Glomerular visceral epithelial cell (primary cell): ENCODE measurements at regions not wholly inside any gene's neighbourhood (a gene's known extent, or its start where the extent isn't known, plus 50 kb on each side); places are given as distances from the start of the nearest gene placed in this dataset.
"Not testable (repeated sequence)": the region's sequence is repeated elsewhere in the genome, so short reads cannot be mapped to it uniquely, and the experiment has no call there.

Experiments used
- DNase-seq: peaks from one replicate; pipeline ENCODE4 v3.0.0-alpha.2; 2016; ENCODE audit errors: extremely low spot score

DNA sequence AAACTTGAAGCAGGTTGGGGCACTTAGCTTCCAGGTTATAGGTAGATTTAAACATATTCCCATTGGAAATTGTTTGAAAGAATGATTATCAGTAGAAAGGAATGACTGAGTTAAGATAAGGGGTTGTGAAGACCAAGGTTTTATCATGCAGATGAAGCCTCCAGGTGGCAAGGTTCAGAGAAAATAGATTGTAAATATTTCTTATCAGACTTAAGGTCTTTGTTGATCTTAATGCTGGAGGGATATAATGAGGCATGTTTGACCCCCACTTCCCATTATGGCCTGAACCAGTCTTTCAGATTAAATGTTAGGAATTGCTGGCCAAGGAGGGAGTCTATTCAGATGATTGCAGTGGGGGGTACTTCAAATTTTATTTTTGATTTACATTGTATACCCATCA, 1486.5 kb upstream of the PRR20A start:
- no peak for DNase-seq

- not testable (repeated sequence) for DNase-seq
These were observed 1480.5 kb upstream of the PRR20A start for GRCh38 chr13:55660264-55660663.

DNA sequence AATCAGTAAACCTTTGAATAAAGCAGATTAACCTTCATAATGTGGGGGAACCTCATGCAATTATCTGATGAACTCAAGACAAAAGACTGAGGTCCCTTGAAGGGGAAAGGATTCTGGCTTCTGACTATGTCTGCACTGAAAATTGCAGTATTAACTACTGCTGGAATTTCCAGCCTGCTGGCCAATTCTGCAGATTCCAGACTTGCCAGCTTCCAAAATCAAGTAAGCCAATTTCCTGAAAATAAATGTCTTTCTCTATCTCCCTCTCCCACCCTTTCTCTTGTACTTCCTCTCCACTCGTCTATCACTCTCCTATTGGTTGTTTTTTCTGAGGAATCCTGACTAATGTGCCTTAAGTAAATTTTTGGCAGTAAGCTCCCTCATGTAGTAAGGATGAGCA, 1479.9 kb upstream of the PRR20A start:
- no peak for DNase-seq

DNA sequence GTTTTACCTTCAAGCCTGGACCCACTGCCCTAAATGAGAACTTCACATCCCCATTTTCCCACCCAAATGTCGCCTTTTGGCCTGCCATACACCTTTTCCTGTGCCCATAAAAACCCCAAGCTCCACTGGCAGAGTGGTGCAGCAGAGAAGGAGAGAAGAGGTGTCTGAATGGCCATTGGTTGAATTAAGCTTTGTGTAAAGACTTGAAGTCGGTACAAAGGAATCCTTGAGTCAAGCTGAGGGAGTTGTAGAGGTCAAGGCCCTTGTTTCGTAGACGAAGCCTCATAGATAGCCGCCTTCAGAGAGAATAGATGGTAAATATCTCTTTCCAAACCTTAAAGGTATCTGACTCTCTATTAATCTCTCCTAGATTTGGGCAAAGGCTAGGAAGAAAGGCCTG, 1479.2 kb upstream of the PRR20A start:
- no peak for DNase-seq

DNA sequence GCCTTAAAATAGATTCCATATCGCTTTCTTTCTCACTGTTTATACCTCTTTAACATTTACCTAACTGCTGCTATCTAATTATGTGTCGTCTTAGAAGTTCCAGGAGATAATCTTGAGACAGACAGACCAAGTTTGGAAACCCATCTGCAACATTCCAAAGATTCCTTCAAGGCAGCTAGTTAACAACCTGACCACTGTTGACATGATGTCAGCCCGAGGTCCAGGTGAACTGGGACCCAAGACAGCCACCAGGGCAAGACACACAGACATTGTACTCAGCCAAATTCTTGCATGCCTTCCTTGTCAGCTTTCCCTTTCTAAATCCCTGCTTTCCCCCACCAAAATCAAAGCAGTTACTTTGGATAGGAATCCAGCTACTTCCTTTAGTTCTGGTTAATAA, 1476.5 kb upstream of the PRR20A start:
- peak; percentile 12 for DNase-seq

DNA sequence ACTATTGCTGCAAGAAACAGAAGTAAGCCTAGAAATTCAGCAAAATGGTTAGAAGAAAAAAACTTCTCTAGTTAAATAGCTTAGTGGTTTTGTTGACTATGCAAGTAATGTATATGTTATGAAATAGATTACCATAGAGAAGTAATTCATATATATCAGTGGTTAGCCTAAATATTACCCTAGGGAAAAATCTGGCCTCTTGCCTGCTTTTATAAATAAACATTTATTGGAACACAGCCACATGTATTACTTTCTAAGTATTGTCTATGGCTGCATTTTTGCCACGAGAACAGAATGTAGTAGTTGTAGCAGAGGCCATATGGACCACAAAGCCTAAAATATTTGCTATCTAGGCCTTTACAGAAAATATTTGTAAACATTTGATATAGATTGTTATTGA, 1471.7 kb upstream of the PRR20A start:
- DNase-seq, result no peak

- DNase-seq, result no peak
These were observed 1466.8 kb upstream of the PRR20A start for GRCh38 chr13:55673910-55674309.

DNA sequence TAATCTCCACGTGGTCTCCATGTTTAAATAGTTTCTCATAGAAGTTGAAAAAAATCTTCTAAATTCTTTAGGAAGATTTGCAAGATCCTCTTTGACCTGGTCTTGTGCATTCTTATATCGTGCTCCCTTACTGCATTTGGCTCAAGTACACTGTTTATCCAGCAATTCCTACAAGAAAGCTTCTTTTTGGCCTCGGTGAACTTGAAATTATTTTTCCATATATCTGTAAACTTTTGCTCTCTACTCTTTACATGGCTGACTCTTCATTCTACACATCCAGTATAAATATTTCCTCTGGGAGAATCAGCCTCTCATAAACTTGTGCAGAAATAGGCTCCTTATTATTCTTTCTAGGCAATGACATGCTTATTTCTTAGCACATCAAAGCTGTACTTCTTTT, 1457.9 kb upstream of the PRR20A start:
- DNase-seq, result no peak

- no peak for DNase-seq
These were observed 1435.2 kb upstream of the PRR20A start for GRCh38 chr13:55705526-55705925.

DNA sequence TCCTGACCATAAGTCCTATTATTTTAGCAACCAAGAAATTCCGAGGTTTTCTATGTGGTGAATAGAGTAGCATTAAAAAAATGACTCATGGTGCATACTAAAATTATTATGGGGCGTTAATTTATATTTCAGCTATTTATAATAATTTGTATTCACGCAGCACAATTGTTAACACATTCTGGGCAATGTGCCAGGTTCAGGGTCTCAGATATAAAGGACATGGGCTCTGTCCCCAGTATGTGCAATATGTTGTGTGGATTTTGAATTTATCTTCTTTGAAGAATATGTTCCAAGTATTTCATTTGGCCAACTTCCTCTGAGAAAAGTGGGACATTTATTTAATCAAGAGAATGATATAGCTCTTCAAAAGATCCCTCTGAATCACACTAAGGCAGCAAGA, 1434.7 kb upstream of the PRR20A start:
- no peak for DNase-seq

DNA sequence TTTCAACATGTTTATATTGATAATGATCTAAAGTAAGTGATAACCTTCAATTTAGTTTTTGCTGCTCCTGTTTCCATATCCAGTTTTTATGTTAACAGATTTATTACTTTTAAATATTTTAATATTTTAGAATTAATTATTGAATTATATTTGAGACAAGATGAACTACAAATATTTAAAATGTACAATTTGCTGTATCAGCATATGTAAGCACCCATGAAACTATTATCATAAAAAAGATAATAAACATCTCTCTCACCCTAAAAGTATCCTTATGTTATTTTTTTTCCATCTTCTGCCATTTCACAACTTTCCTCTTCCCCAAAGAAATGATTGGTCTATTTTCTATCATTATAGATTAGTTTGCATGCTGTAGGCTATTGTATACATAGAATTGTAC, 1426.6 kb upstream of the PRR20A start:
- DNase-seq, result no peak

GRCh38 chr13:55727683-55728082, 1413.0 kb upstream of the PRR20A start:
- DNase-seq, result no peak

DNA sequence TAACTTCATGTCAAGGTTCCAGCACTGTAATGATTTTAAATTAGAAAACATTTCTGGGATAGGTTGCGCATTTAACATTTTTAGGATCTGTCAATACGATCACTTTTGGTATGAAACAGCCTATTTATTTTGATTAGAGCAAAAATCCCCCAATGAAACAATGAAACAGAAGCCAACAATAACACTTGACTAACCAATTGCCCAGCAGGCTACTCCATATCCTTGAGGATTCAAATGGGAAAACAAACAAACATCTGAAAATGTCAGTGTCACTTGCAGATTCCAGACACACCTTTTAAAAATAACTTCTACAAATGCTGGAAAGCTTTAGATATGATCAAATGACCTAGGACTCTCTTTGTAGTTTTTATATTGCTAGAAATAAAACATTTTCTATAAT, 1412.5 kb upstream of the PRR20A start:
- no peak for DNase-seq

DNA sequence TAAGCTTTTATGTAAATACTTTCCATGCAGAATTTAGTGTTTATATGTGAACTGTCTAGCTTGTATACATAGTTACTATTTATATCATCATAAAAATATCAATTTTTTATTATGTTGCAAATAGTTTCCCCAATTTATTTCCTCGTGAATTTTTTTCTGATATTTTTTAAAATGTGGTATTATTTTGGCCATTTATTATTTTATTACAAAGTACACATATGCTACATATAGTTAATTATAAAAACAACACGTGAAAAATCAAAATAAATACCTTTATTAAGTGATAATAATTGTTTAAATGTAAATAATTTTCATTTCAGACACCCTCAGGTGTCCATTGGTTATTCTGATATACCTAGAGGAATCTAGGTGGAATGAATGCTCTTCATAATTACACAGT, 1394.9 kb upstream of the PRR20A start:
- no peak for DNase-seq

- no peak for DNase-seq
These were observed 1378.7 kb upstream of the PRR20A start for GRCh38 chr13:55761986-55762385.

- no peak for DNase-seq
These were observed 1363.1 kb upstream of the PRR20A start for GRCh38 chr13:55777612-55778011.

DNA sequence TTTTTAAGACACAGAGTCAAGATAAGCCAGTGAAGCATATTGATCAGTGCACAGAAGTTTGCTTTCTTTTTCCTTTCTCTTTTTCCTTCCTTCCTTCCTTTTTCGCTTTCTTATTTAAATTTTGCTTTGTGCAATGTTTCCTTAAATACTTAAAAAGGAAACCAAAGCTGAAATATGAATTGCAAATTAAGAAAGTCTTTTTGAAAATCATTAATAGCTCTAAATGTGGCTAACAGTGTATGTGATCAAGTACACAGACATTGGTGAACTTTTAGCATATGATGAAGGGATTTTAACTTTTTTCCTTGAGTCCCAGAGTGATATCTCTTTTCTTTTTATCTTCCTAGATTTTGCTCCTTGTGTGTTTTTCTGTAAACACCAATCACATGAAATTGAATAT, 1356.9 kb upstream of the PRR20A start:
- DNase-seq, result no peak

GRCh38 chr13:55788548-55788947, 1352.2 kb upstream of the PRR20A start:
- no peak for DNase-seq

- DNase-seq, result no peak
These were observed 1348.0 kb upstream of the PRR20A start for GRCh38 chr13:55792544-55793193.

GRCh38 chr13:55815458-55816033, 1325.2 kb upstream of the PRR20A start:
- DNase-seq, result no peak

GRCh38 chr13:55816976-55817601, 1323.6 kb upstream of the PRR20A start:
- no peak for DNase-seq

- no peak for DNase-seq
These were observed 1319.9 kb upstream of the PRR20A start for GRCh38 chr13:55820817-55821216.

GRCh38 chr13:55869648-55870047, 1271.1 kb upstream of the PRR20A start:
- DNase-seq, result no peak

DNA sequence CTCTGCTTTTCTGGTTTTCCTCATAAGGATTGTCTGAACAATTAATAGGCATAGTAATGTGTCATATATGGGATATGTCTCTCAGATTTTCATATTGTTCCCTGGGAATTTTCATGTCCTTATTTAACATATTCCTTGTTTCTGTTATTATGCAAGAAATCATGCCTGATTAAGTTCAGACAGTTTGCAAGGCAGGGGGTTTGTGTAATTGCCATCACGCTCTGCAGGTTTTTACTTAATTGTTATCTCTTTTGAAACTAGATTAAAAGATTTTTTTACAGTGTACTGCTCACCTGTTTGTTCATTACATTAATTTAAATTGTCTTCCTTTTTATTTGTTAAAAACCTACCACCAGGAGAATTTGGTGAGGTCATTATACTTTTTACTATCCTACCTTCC, 1253.2 kb upstream of the PRR20A start:
- no peak for DNase-seq
